HFF-Myc (cell line): ENCODE measurements at regions not wholly inside any gene's neighbourhood (a gene's known extent, or its start where the extent isn't known, plus 50 kb on each side); places are given as distances from the start of the nearest gene placed in this dataset.

Experiments used
- DNase-seq: peaks from one replicate; pipeline ENCODE4 v3.0.0-alpha.2; 2011; ENCODE audit warnings: low read depth; ENCODE audit errors: extremely low read depth
- H3K4me3 ChIP-seq: replicated peaks from 2 replicates; pipeline ENCODE4 v1.5.1; 2011; ENCODE audit warnings: low read depth, mild to moderate bottlenecking, control low read depth, low read length
- TF ChIP-seq, protein P1 (sequence below): IDR thresholded peaks from 2 replicates; pipeline ENCODE4 v1.5.1; 2012; ENCODE audit warnings: mild to moderate bottlenecking, low read depth, low read length, control low read depth; ENCODE audit errors: missing control alignments

DNA sequence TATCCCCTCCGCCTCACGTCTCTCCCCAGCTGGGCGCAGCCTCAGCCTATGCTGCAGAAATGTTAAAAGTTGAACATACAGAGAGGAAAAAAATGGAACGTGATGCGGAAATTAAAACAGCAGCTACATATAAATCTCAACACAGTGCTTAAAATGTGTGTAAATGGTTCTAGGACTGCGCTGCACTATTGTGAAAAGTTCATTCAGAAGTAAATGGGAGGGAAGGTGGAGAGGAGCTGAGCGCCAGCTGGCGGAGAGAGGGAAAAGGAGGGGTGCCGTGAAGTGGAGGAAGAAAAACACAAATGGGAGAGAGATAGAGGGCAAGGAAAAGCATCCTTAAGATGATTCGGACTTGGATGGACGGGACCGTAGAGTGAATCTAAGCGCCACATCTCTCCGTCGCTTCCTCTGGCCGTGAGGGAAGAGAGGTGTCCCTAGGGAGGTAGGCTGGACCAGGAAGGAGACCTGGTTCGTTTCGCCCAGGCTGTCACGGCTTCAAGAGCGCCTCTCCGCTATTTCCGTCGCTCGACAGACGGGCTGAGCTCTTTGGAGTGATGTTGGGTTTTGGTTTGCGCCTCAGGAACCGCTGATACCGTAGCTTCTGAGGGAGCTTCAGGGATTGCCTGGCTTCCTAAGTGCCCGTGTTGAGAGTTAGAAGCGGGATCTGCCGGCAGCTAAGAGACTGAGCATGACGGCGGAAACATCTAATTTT, 113.7 kb downstream of the TRIM27 start:
- H3K4me3 ChIP-seq, result peak overlapping the region; percentile 32
- TF ChIP-seq, protein P1, sequence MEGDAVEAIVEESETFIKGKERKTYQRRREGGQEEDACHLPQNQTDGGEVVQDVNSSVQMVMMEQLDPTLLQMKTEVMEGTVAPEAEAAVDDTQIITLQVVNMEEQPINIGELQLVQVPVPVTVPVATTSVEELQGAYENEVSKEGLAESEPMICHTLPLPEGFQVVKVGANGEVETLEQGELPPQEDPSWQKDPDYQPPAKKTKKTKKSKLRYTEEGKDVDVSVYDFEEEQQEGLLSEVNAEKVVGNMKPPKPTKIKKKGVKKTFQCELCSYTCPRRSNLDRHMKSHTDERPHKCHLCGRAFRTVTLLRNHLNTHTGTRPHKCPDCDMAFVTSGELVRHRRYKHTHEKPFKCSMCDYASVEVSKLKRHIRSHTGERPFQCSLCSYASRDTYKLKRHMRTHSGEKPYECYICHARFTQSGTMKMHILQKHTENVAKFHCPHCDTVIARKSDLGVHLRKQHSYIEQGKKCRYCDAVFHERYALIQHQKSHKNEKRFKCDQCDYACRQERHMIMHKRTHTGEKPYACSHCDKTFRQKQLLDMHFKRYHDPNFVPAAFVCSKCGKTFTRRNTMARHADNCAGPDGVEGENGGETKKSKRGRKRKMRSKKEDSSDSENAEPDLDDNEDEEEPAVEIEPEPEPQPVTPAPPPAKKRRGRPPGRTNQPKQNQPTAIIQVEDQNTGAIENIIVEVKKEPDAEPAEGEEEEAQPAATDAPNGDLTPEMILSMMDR, result peak; percentile 13
- DNase-seq, result no peak

DNA sequence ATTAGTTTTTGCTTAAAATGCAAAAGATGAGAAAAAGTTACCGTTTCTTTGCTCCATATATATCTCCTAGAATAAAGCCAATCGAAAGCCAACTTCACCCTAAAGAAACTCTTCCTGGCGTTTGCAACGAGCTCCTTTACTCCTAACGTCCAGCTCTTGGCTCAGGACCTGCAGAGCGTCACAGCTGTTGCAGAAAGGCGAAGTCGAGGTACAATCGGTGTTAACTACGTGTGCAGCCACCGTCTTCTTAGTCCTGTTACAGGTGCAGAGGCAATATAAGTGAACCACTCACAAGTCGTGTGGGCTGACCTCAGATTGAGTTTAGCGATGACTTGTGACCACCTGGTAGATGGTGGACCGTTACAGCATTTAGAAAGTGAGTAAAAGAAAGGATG, 113.1 kb downstream of the TRIM27 start:
- TF ChIP-seq, protein P1, result no peak
- peak overlapping the region; percentile 32 for H3K4me3 ChIP-seq
- no peak for DNase-seq

- no peak overlapping the region for H3K4me3 ChIP-seq
- no peak for DNase-seq
- TF ChIP-seq, protein P1, result no peak
Observed at GRCh38 chr6:28811873-28812272, 111.9 kb downstream of the TRIM27 start.

GRCh38 chr6:28812778-28813569, 110.8 kb downstream of the TRIM27 start:
- TF ChIP-seq, protein P1, result no peak
- no peak for DNase-seq
- no peak overlapping the region for H3K4me3 ChIP-seq

GRCh38 chr6:28814032-28814976, 109.5 kb downstream of the TRIM27 start:
- no peak for DNase-seq
- H3K4me3 ChIP-seq, result peak overlapping the region; percentile 43
- TF ChIP-seq, protein P1, result no peak

DNA sequence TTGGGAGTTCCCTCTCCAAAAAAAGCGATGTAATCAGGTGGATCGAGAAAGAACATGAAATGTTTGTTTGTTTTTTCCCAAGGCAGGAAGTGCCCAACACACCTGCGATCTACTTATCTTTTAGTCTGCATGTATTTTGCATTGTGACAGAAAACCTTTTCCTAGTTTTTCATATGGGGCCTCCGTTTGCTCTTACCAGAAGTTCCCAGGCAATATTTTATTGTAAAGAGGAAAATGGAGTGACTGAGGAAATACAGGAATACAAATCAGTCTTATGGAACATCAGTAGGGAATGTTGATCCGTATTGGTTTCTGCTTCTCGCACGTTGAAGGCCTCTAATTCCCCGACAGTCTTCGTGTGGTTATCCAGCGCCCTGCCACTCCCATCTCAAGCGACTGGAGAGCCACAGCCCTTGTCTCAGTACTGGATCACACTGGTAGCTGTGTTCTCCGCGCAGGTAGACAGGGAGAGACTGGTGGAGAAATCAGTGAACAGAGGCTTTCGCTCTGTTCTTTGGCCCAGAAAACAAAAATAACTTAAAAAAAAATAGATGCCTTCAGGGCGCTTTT, 107.4 kb downstream of the TRIM27 start:
- DNase-seq, result no peak
- TF ChIP-seq, protein P1, result no peak
- 0 out of 2 replicates have a peak overlapping the region, but pooled peaks have one; percentile 8 for H3K4me3 ChIP-seq
